Stimulated activated naive B cell treated with anti-CD40 and anti-IgM and Interleukin-4, amounts not matched to agents 10 μg/mL and 1 μg/mL and 100 μg/mL, for 72 hours (primary cell): ENCODE measurements at regions not wholly inside any gene's neighbourhood (a gene's known extent, or its start where the extent isn't known, plus 50 kb on each side); places are given as distances from the start of the nearest gene placed in this dataset.

Experiments
- ATAC-seq, 2 donors: fragments of 150-1000 bp; cut with Tn5 transposase; replicated peaks; 2 replicates each; pipeline ENCODE4 v1.10.0; 2021; ENCODE audit warnings: moderate library complexity in 1 of 2
- DNase-seq: peaks from one replicate; pipeline ENCODE4 v3.0.0; 2021
- H3K27ac Mint-ChIP-seq: one replicate; pipeline ENCODE4 v1.8.0; 2022; ENCODE audit warnings: mild to moderate bottlenecking, mixed read lengths
- H3K27me3 Mint-ChIP-seq, 2 donors: one replicate each; pipeline ENCODE4 v1.8.0; 2022; ENCODE audit warnings: mixed read lengths in 2 of 2
- H3K36me3 Mint-ChIP-seq, 2 donors: one replicate each; pipeline ENCODE4 v1.8.0; 2022; ENCODE audit warnings: mixed read lengths in 2 of 2, mild to moderate bottlenecking in 1 of 2
- H3K4me1 Mint-ChIP-seq, 2 donors: one replicate each; pipeline ENCODE4 v1.8.0; 2022; ENCODE audit warnings: mixed read lengths in 2 of 2, mild to moderate bottlenecking in 1 of 2
- H3K4me3 Mint-ChIP-seq, 2 donors: one replicate each; pipeline ENCODE4 v1.8.0; 2022; ENCODE audit warnings: mild to moderate bottlenecking in 2 of 2, mixed read lengths in 2 of 2, moderate library complexity in 1 of 2
- H3K9me3 Mint-ChIP-seq, 2 donors: one replicate each; pipeline ENCODE4 v1.8.0; 2022; ENCODE audit warnings: mixed read lengths in 2 of 2, mild to moderate bottlenecking in 1 of 2

- Mint-ChIP-seq H3K36me3 (no peaks in the 10 kb centered on the region), H3K4me1 (no peaks in the 10 kb centered on the region), H3K9me3 (peaks cover 7 to 8% of the 10 kb centered on the region in 2 donors), H3K27me3 (peaks cover 5 to 9% of the 10 kb centered on the region in 2 donors), H3K27ac (no peak overlapping the region), H3K4me3 (no peak overlapping the region)
- no peak for ATAC-seq
- DNase-seq = no peak
Observed at GRCh38 chr16:5379954-5380353, 282.4 kb upstream of the EEF2KMT start.

- DNase-seq (no peak), ATAC-seq (no peak)
- H3K27me3 Mint-ChIP-seq = peaks cover 12 to 14% of the 10 kb centered on the region in 2 donors
- H3K4me1 Mint-ChIP-seq = no peaks in the 10 kb centered on the region
- H3K36me3 Mint-ChIP-seq = no peaks in the 10 kb centered on the region
- no peak overlapping the region for H3K4me3 Mint-ChIP-seq
- H3K27ac Mint-ChIP-seq = no peak overlapping the region
- peaks cover 0 to 2% of the 10 kb centered on the region in 2 donors for H3K9me3 Mint-ChIP-seq
Observed at GRCh38 chr16:5378531-5378930, 280.9 kb upstream of the EEF2KMT start.

- Mint-ChIP-seq H3K27me3 (peaks cover 14 to 22% of the 10 kb centered on the region in 2 donors), H3K9me3 (peaks cover 0 to 4% of the 10 kb centered on the region in 2 donors), H3K27ac (no peak overlapping the region), H3K4me3 (no peak overlapping the region), H3K4me1 (no peaks in the 10 kb centered on the region), H3K36me3 (no peaks in the 10 kb centered on the region)
- DNase-seq = no peak
- ATAC-seq = no peak
Observed at GRCh38 chr16:5377280-5377898, 279.8 kb upstream of the EEF2KMT start.

GRCh38 chr16:5374184-5374583 is 276.6 kb upstream of the EEF2KMT start:
- no peak overlapping the region for H3K4me3 Mint-ChIP-seq
- DNase-seq = no peak
- H3K27ac Mint-ChIP-seq = no peak overlapping the region
- H3K36me3 Mint-ChIP-seq = no peaks in the 10 kb centered on the region
- H3K9me3 Mint-ChIP-seq = peaks cover 4% of the 10 kb centered on the region in 2 donors
- H3K4me1 Mint-ChIP-seq = no peaks in the 10 kb centered on the region
- ATAC-seq = no peak
- peaks cover 18 to 22% of the 10 kb centered on the region in 2 donors for H3K27me3 Mint-ChIP-seq

- Mint-ChIP-seq H3K27ac (no peak overlapping the region), H3K36me3 (no peaks in the 10 kb centered on the region), H3K4me1 (no peaks in the 10 kb centered on the region), H3K9me3 (peaks cover 0 to 4% of the 10 kb centered on the region in 2 donors), H3K4me3 (no peak overlapping the region), H3K27me3 (peaks cover 4 to 16% of the 10 kb centered on the region in 2 donors)
- ATAC-seq (no peak), DNase-seq (no peak)
Observed at GRCh38 chr16:5367951-5368350, 270.4 kb upstream of the EEF2KMT start.

- H3K27me3 Mint-ChIP-seq = peaks cover 0 to 16% of the 10 kb centered on the region in 2 donors
- DNase-seq (no peak), ATAC-seq (no peak)
- H3K9me3 Mint-ChIP-seq = peaks cover 0 to 4% of the 10 kb centered on the region in 2 donors
- no peaks in the 10 kb centered on the region for H3K4me1 Mint-ChIP-seq
- H3K4me3 Mint-ChIP-seq = no peak overlapping the region
- H3K27ac Mint-ChIP-seq = no peak overlapping the region
- no peaks in the 10 kb centered on the region for H3K36me3 Mint-ChIP-seq
Observed at GRCh38 chr16:5366126-5366525, 268.5 kb upstream of the EEF2KMT start.

- Mint-ChIP-seq H3K4me1 (no peaks in the 10 kb centered on the region), H3K27me3 (peaks cover 0 to 12% of the 10 kb centered on the region in 2 donors)
- ATAC-seq = no peak
Observed at GRCh38 chr16:5364186-5364585, 266.6 kb upstream of the EEF2KMT start.

GRCh38 chr16:5361322-5361721 is 263.7 kb upstream of the EEF2KMT start:
- no peak overlapping the region for H3K27ac Mint-ChIP-seq
- H3K36me3 Mint-ChIP-seq = no peaks in the 10 kb centered on the region
- DNase-seq (no peak), ATAC-seq (no peak)
- H3K27me3 Mint-ChIP-seq = peaks cover 0 to 12% of the 10 kb centered on the region in 2 donors
- H3K4me1 Mint-ChIP-seq = no peaks in the 10 kb centered on the region
- no peak overlapping the region for H3K4me3 Mint-ChIP-seq
- H3K9me3 Mint-ChIP-seq = no peaks in the 10 kb centered on the region

More at GRCh38 chr16:5364186-5364585, 266.6 kb upstream of the EEF2KMT start:
- Mint-ChIP-seq H3K36me3 (no peaks in the 10 kb centered on the region), H3K27ac (no peak overlapping the region), H3K9me3 (no peaks in the 10 kb centered on the region), H3K4me3 (no peak overlapping the region)
- DNase-seq = no peak

GRCh38 chr16:5354645-5355044 is 257.1 kb upstream of the EEF2KMT start:
- DNase-seq = no peak
- ATAC-seq = no peak
- Mint-ChIP-seq H3K4me1 (no peaks in the 10 kb centered on the region), H3K27ac (no peak overlapping the region), H3K4me3 (no peak overlapping the region), H3K27me3 (no peaks in the 10 kb centered on the region), H3K9me3 (no peaks in the 10 kb centered on the region), H3K36me3 (no peaks in the 10 kb centered on the region)

- Mint-ChIP-seq H3K27ac (no peak overlapping the region), H3K9me3 (peaks cover 0 to 5% of the 10 kb centered on the region in 2 donors), H3K4me1 (no peaks in the 10 kb centered on the region), H3K36me3 (no peaks in the 10 kb centered on the region), H3K27me3 (no peaks in the 10 kb centered on the region), H3K4me3 (no peak overlapping the region)
- ATAC-seq (no peak), DNase-seq (no peak)
Observed at GRCh38 chr16:5349670-5350517, 252.3 kb upstream of the EEF2KMT start.

GRCh38 chr16:5349101-5349500 is 251.5 kb upstream of the EEF2KMT start:
- no peaks in the 10 kb centered on the region for H3K36me3 Mint-ChIP-seq
- no peak for ATAC-seq
- no peaks in the 10 kb centered on the region for H3K4me1 Mint-ChIP-seq
- no peak overlapping the region for H3K4me3 Mint-ChIP-seq
- no peak overlapping the region for H3K27ac Mint-ChIP-seq
- H3K9me3 Mint-ChIP-seq = peaks cover 1 to 5% of the 10 kb centered on the region in 2 donors
- DNase-seq = no peak
- H3K27me3 Mint-ChIP-seq = no peaks in the 10 kb centered on the region

GRCh38 chr16:5347561-5347960 is 250.0 kb upstream of the EEF2KMT start:
- Mint-ChIP-seq H3K27ac (no peak overlapping the region), H3K4me1 (no peaks in the 10 kb centered on the region), H3K9me3 (peaks cover 1 to 5% of the 10 kb centered on the region in 2 donors), H3K27me3 (no peaks in the 10 kb centered on the region), H3K4me3 (no peak overlapping the region), H3K36me3 (no peaks in the 10 kb centered on the region)
- no peak for ATAC-seq
- DNase-seq = no peak

- ATAC-seq (no peak), DNase-seq (no peak)
- Mint-ChIP-seq H3K4me1 (no peaks in the 10 kb centered on the region), H3K36me3 (no peaks in the 10 kb centered on the region), H3K9me3 (peaks cover 0 to 8% of the 10 kb centered on the region in 2 donors), H3K4me3 (no peak overlapping the region), H3K27ac (no peak overlapping the region), H3K27me3 (peaks cover 6 to 14% of the 10 kb centered on the region in 2 donors)
Observed at GRCh38 chr16:5336941-5337340, 239.3 kb upstream of the EEF2KMT start.

GRCh38 chr16:5333991-5334390 is 236.4 kb upstream of the EEF2KMT start:
- H3K27ac Mint-ChIP-seq = no peak overlapping the region
- H3K9me3 Mint-ChIP-seq = peaks cover 4 to 8% of the 10 kb centered on the region in 2 donors
- H3K4me1 Mint-ChIP-seq = no peaks in the 10 kb centered on the region
- peaks cover 0 to under 1% of the 10 kb centered on the region in 2 donors for H3K27me3 Mint-ChIP-seq
- DNase-seq (no peak), ATAC-seq (no peak)
- no peak overlapping the region for H3K4me3 Mint-ChIP-seq
- H3K36me3 Mint-ChIP-seq = no peaks in the 10 kb centered on the region

- Mint-ChIP-seq H3K27me3 (no peaks in the 10 kb centered on the region), H3K9me3 (peaks cover 4 to 8% of the 10 kb centered on the region in 2 donors), H3K4me1 (no peaks in the 10 kb centered on the region), H3K36me3 (no peaks in the 10 kb centered on the region), H3K4me3 (no peak overlapping the region), H3K27ac (no peak overlapping the region)
- ATAC-seq (no peak), DNase-seq (no peak)
Observed at GRCh38 chr16:5333126-5333525, 235.5 kb upstream of the EEF2KMT start.
